ENCODE measurements at regions not wholly inside any gene's neighbourhood (a gene's known extent, or its start where the extent isn't known, plus 50 kb on each side); places are given as distances from the start of the nearest gene placed in this dataset.

DNA sequence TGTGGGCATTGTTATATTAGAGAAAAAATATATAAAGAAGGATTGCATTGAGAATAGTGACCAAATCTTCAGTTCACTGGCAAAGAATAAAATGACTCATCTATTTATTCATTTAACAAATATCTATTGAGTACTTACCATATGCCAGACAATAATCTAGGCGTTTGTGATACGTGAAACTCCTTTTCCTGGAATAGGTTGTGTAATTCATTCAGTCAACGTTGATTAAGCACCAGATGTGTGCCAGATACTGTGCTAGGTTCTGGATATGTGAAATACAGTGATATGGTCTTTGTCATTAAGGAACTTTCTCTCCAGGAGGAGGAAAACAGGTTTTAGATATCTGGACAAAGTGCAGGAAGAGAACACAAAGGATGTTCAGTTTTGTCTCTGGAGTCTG, 344.5 kb downstream of the RWDD3 start:
- no peaks in the 10 kb centered on the region for H3K9me3 ChIP-seq (ENCODE audit: control insufficient read depth, low read depth, low read length)
- no peaks in the 10 kb centered on the region for H3K27me3 ChIP-seq (ENCODE audit: control insufficient read depth, extremely low read depth, insufficient read depth, low read length)
- H3K4me3 ChIP-seq (ENCODE audit: control insufficient read depth in 2 of 3, extremely low read depth in 1 of 3, insufficient read depth in 2 of 3, low read depth in 1 of 3, low read length in 3 of 3) = no peak overlapping the region
- TF ChIP-seq EZH2 (IDR thresholded peaks at IDR 0.05; ENCODE audit: low read length) = no peak
- TF ChIP-seq CTCF (optimal IDR thresholded peaks at IDR 0.05 in 1 of 3, IDR thresholded peaks at IDR 0.05 in 1 of 3, conservative IDR thresholded peaks at IDR 0.05 in 1 of 3; ENCODE audit: extremely low read depth in 1 of 3, insufficient read depth in 2 of 3, low read length in 3 of 3) = no peak
- no peak for DNase-seq (ENCODE audit: low read depth, low spot score)
- H3K9me1 ChIP-seq (ENCODE audit: control insufficient read depth, extremely low read depth, insufficient read depth, low read length) = no peaks in the 10 kb centered on the region
- no peak overlapping the region for H3K9ac ChIP-seq (ENCODE audit: control insufficient read depth, extremely low read depth, insufficient read depth, low read length)
- no peaks in the 10 kb centered on the region for H4K20me1 ChIP-seq (ENCODE audit: control insufficient read depth, extremely low read depth, insufficient read depth, low read length)
- no peak overlapping the region for H3K27ac ChIP-seq (ENCODE audit: control insufficient read depth, insufficient read depth, low read length)
- H3K4me1 ChIP-seq (ENCODE audit: control insufficient read depth, extremely low read depth, insufficient read depth, low read length) = no peaks in the 10 kb centered on the region
- dilution Hi-C loops (cut with MboI; ENCODE audit: extremely low pct_ligation_motif_present, low sequenced_read_pairs) = no loop called here
- H3K79me2 ChIP-seq (ENCODE audit: control insufficient read depth, insufficient read depth, low read length) = no peaks in the 10 kb centered on the region
- FAIRE-seq = no peak
- H2AFZ ChIP-seq (ENCODE audit: control insufficient read depth, low read length) = no peak overlapping the region
- H3K36me3 ChIP-seq (ENCODE audit: control insufficient read depth in 2 of 2, extremely low read depth in 1 of 2, insufficient read depth in 2 of 2, low read length in 2 of 2) = no peaks in the 10 kb centered on the region
- no peak overlapping the region for H3K4me2 ChIP-seq (ENCODE audit: control insufficient read depth, extremely low read depth, insufficient read depth, low read depth, low read length)

DNA sequence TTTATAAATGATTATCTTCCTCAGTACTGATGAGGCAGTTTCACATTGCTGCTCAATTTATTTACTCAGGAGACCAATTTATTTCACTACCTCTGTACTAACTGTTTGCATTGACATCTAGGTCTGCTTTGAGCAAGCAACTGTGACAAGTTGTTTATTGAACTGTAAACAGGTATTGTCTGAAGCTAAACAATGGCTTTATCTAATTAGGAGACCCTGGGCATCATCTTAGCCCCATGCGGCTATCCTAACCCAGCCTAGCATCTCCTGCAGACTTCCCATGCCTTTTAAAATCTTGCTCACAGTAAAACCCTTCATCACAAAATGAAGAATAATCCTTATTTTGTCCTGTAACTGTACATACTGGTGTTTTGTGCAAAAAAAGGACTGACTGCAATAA, 348.2 kb downstream of the RWDD3 start:
- Histone ChIP-seq H3K27ac (ENCODE audit: control insufficient read depth, insufficient read depth, low read length) (no peak overlapping the region), H3K36me3 (ENCODE audit: control insufficient read depth in 2 of 2, extremely low read depth in 1 of 2, insufficient read depth in 2 of 2, low read length in 2 of 2) (no peaks in the 10 kb centered on the region), H3K4me2 (ENCODE audit: control insufficient read depth, extremely low read depth, insufficient read depth, low read depth, low read length) (no peak overlapping the region), H3K9me1 (ENCODE audit: control insufficient read depth, extremely low read depth, insufficient read depth, low read length) (no peaks in the 10 kb centered on the region), H3K9me3 (ENCODE audit: control insufficient read depth, low read depth, low read length) (no peaks in the 10 kb centered on the region), H3K4me1 (ENCODE audit: control insufficient read depth, extremely low read depth, insufficient read depth, low read length) (peaks cover 11% of the 10 kb centered on the region), H3K4me3 (ENCODE audit: control insufficient read depth in 2 of 3, extremely low read depth in 1 of 3, insufficient read depth in 2 of 3, low read depth in 1 of 3, low read length in 3 of 3) (no peak overlapping the region), H3K27me3 (ENCODE audit: control insufficient read depth, extremely low read depth, insufficient read depth, low read length) (no peaks in the 10 kb centered on the region), H2AFZ (ENCODE audit: control insufficient read depth, low read length) (no peak overlapping the region), H3K79me2 (ENCODE audit: control insufficient read depth, insufficient read depth, low read length) (no peaks in the 10 kb centered on the region), H3K9ac (ENCODE audit: control insufficient read depth, extremely low read depth, insufficient read depth, low read length) (no peak overlapping the region), H4K20me1 (ENCODE audit: control insufficient read depth, extremely low read depth, insufficient read depth, low read length) (no peaks in the 10 kb centered on the region)
- DNase-seq (ENCODE audit: low read depth, low spot score) (no peak), FAIRE-seq (no peak)
- TF ChIP-seq CTCF (optimal IDR thresholded peaks at IDR 0.05 in 1 of 3, IDR thresholded peaks at IDR 0.05 in 1 of 3, conservative IDR thresholded peaks at IDR 0.05 in 1 of 3; ENCODE audit: extremely low read depth in 1 of 3, insufficient read depth in 2 of 3, low read length in 3 of 3) (no peak), EZH2 (IDR thresholded peaks at IDR 0.05; ENCODE audit: low read length) (no peak)
- dilution Hi-C loops (cut with MboI; ENCODE audit: extremely low pct_ligation_motif_present, low sequenced_read_pairs) = no loop called here

Data from keratinocyte (primary cell).